IMR-90 (cell line): ENCODE measurements at regions not wholly inside any gene's neighbourhood (a gene's known extent, or its start where the extent isn't known, plus 50 kb on each side); places are given as distances from the start of the nearest gene placed in this dataset.

Experiments
- ATAC-seq: fragments of 200-7000 bp; cut with Tn5 transposase; 2 replicates; pipeline ENCODE4 v1.9.1; 2020; ENCODE audit warnings: low read depth, mild to moderate bottlenecking, moderate library complexity
- BruUV-seq: library from RNA; stranded (reverse); fragments of 400-500 nt; replicated peaks from 2 replicates; lab custom pipeline; 2021; lab: Mats Ljungman, UMichigan
- CTCF ChIA-PET: fragments of 300-600 bp; formaldehyde crosslinking; extraction: SDS; loops from one replicate; lab custom pipeline; 2021; ENCODE audit warnings: antibody characterized with exemption; lab: Yijun Ruan, JAX
- POLR2A ChIA-PET: fragments of 300-600 bp; sonication (Branson Sonifier 250); formaldehyde crosslinking; loops from one replicate; lab custom pipeline; 2022; ENCODE audit warnings: antibody characterized with exemption; ENCODE audit not compliant: unreplicated experiment; lab: Charles Lee
- DNase-seq: peaks from one replicate; pipeline ENCODE4 v3.0.0; 2013
- H2AFZ ChIP-seq: replicated peaks from 2 replicates; pipeline ENCODE3; 2013; ENCODE audit warnings: low read length, mild to moderate bottlenecking; ENCODE audit not compliant: poor library complexity
- H2AK5ac ChIP-seq: 2 replicates; pipeline ENCODE4 v1.6.1; 2013; ENCODE audit warnings: low read depth, low read length, inconsistent platforms
- H2AK9ac ChIP-seq: replicated peaks from 2 replicates; pipeline ENCODE3; 2013; ENCODE audit warnings: mild to moderate bottlenecking, low read depth, low read length, moderate library complexity; ENCODE audit not compliant: poor library complexity
- H2BK120ac ChIP-seq: 2 replicates; pipeline ENCODE4 v1.6.1; 2013; ENCODE audit warnings: low read depth, low read length, inconsistent platforms
- H2BK15ac ChIP-seq: 3 replicates; pipeline ENCODE4 v1.6.1; 2013; ENCODE audit warnings: low read depth, low read length, inconsistent platforms
- H2BK20ac ChIP-seq: 2 replicates; pipeline ENCODE4 v1.6.1; 2013; ENCODE audit warnings: low read depth, mild to moderate bottlenecking, inconsistent platforms, low read length, moderate library complexity
- H2BK5ac ChIP-seq: 2 replicates; pipeline ENCODE4 v1.6.1; 2013; ENCODE audit warnings: mild to moderate bottlenecking, low read depth, low read length, inconsistent platforms; ENCODE audit not compliant: poor library complexity, severe bottlenecking
- H3K14ac ChIP-seq: replicated peaks from 2 replicates; pipeline ENCODE4 v1.6.1; 2013; ENCODE audit warnings: low read depth, low read length, inconsistent platforms
- H3K18ac ChIP-seq: 2 replicates; pipeline ENCODE4 v1.6.1; 2013; ENCODE audit warnings: low read depth, low read length, control low read depth
- H3K23ac ChIP-seq: 2 replicates; pipeline ENCODE4 v1.6.1; 2013; ENCODE audit warnings: low read depth, low read length, inconsistent platforms
- H3K27ac ChIP-seq: 2 replicates; pipeline ENCODE4 v1.5.1; 2013; ENCODE audit warnings: mild to moderate bottlenecking, control low read depth, low read length; ENCODE audit not compliant: insufficient read depth
- H3K27me3 ChIP-seq: 2 replicates; pipeline ENCODE4 v1.6.1; 2013; ENCODE audit warnings: low read length; ENCODE audit not compliant: control insufficient read depth, insufficient read depth
- H3K36me3 ChIP-seq: 2 replicates; pipeline ENCODE4 v1.6.1; 2013; ENCODE audit warnings: low read length, mixed read lengths; ENCODE audit not compliant: control insufficient read depth, insufficient read depth
- H3K4ac ChIP-seq: 2 replicates; pipeline ENCODE4 v1.6.1; 2013; ENCODE audit warnings: low read depth, low read length, inconsistent platforms
- H3K4me1 ChIP-seq: 2 replicates; pipeline ENCODE4 v1.6.1; 2013; ENCODE audit warnings: low read length, mixed read lengths; ENCODE audit not compliant: control insufficient read depth, insufficient read depth
- H3K4me2 ChIP-seq: 2 replicates; pipeline ENCODE4 v1.6.1; 2013; ENCODE audit warnings: low read depth, mild to moderate bottlenecking, control low read depth, low read length, moderate library complexity
- H3K4me3 ChIP-seq: 2 replicates; pipeline ENCODE4 v1.5.1; 2013; ENCODE audit warnings: low read depth, mild to moderate bottlenecking, control low read depth, low read length, moderate library complexity; ENCODE audit not compliant: insufficient read depth
- H3K56ac ChIP-seq: 2 replicates; pipeline ENCODE4 v1.6.1; 2013; ENCODE audit warnings: low read length, inconsistent platforms; ENCODE audit not compliant: insufficient read depth; ENCODE audit errors: extremely low read depth
- H3K79me1 ChIP-seq, 2 experiments: 2 replicates each; pipeline ENCODE4 v1.6.1; 2013; ENCODE audit warnings: low read length in 2 of 2, inconsistent platforms in 1 of 2, low read depth in 1 of 2
- H3K9ac ChIP-seq: 2 replicates; pipeline ENCODE4 v1.6.1; 2013; ENCODE audit warnings: low read depth, low read length, control low read depth
- H3K9me1 ChIP-seq: 2 replicates; pipeline ENCODE4 v1.6.1; 2013; ENCODE audit warnings: low read length, inconsistent platforms; ENCODE audit not compliant: insufficient read depth
- H3K9me3 ChIP-seq: 2 replicates; pipeline ENCODE4 v1.6.1; 2013; ENCODE audit warnings: low read length; ENCODE audit not compliant: control insufficient read depth, insufficient read depth
- H4K20me1 ChIP-seq: 2 replicates; pipeline ENCODE4 v1.6.1; 2013; ENCODE audit warnings: low read length, inconsistent platforms; ENCODE audit not compliant: insufficient read depth
- H4K5ac ChIP-seq: 2 replicates; pipeline ENCODE4 v1.6.1; 2013; ENCODE audit warnings: mild to moderate bottlenecking, low read depth, low read length, control low read depth
- H4K8ac ChIP-seq, 2 experiments: 2 replicates each; pipeline ENCODE4 v1.6.1; 2013; ENCODE audit warnings: low read depth in 2 of 2, low read length in 2 of 2, control low read depth in 1 of 2, inconsistent platforms in 1 of 2
- H4K91ac ChIP-seq: 2 replicates; pipeline ENCODE4 v1.6.1; 2013; ENCODE audit warnings: low read depth, low read length, inconsistent platforms; ENCODE audit not compliant: insufficient read depth
- BHLHE40 ChIP-seq: fragments of 150-350 bp; IDR thresholded peaks from 2 replicates; pipeline ENCODE4 v1.6.1; 2016; ENCODE audit warnings: mild to moderate bottlenecking, low read depth, low read length
- CHD1 ChIP-seq: IDR thresholded peaks from 2 replicates; pipeline ENCODE4 v1.6.1; 2012; ENCODE audit warnings: low read depth, low read length, improper control_type of control experiment
- MAZ ChIP-seq: IDR thresholded peaks from 2 replicates; pipeline ENCODE4 v1.6.1; 2012; ENCODE audit warnings: low read depth, mild to moderate bottlenecking, low read length, improper control_type of control experiment, moderate library complexity, borderline replicate concordance
- NFE2L2 ChIP-seq: fragments of 150-350 bp; IDR thresholded peaks from 2 replicates; pipeline ENCODE4 v1.6.1; 2016; ENCODE audit warnings: low read depth, mild to moderate bottlenecking, low read length
- POLR2A ChIP-seq: IDR thresholded peaks from 2 replicates; pipeline ENCODE4 v1.6.1; 2012; ENCODE audit warnings: mild to moderate bottlenecking, low read depth, low read length
- RAD21 ChIP-seq: IDR thresholded peaks from 2 replicates; pipeline ENCODE4 v1.6.1; 2012; ENCODE audit warnings: low read length, improper control_type of control experiment
- WGBS, 2 experiments: methylation state at CpG; one replicate each; pipeline versions ENCODE4 v1.1.5 to v1.1.7; 2013; ENCODE audit warnings: missing lambda C conversion rate in 2 of 2; ENCODE audit not compliant: insufficient read length in 1 of 2; ENCODE audit errors: extremely low coverage in 2 of 2; 5-methylcytosine and 5-hydroxymethylcytosine counted together
- dilution Hi-C: fragments of 300-500 bp; cut with HindIII; formaldehyde crosslinking; loops from one replicate; pipeline ENCODE4 v1.14.3; 2018; ENCODE audit warnings: low sequenced_read_pairs; ENCODE audit not compliant: unreplicated experiment
- in situ Hi-C: fragments of 300-500 bp; cut with MboI; formaldehyde crosslinking; loops from 3 replicates; pipeline ENCODE4 v1.14.3; 2019; ENCODE audit warnings: low sequenced_read_pairs, inconsistent platforms, mixed read lengths
- intact Hi-C: fragments of 100-400 bp; cut with micrococcal nuclease; formaldehyde crosslinking; loops from 2 replicates; pipeline ENCODE4 v1.10.0; 2022
- TF ChIP-seq, protein P1 (sequence below): fragments of 150-350 bp; IDR thresholded peaks from 2 replicates; pipeline ENCODE4 v1.6.1; 2017; ENCODE audit warnings: mild to moderate bottlenecking, antibody characterized with exemption, low read length, low read depth
- TF ChIP-seq, protein P2 (sequence below): conservative IDR thresholded peaks from 2 replicates; pipeline ENCODE4 v1.5.1; 2012; ENCODE audit warnings: mild to moderate bottlenecking, low read depth, low read length, improper control_type of control experiment

DNA sequence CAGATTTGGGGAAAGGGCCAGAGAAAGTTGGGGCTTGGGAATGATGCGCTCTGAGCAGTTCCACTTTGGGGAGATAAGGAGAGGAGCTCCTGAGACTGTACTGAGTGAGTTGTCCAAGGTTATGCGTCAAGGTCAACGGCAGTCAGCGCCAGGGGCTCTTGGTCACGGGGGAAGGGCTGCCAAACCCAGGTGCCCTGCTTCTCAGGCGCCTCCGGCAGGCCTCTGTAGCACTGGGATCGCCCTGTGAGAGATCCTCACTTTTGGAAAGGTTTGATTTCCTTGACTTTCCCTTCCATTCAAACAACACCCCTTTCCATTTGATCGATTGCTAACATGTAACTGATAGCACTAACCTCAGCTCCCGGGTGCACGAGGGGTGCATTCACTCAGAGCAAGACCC is 136.5 kb upstream of the SOX11 start:
- ChIA-PET POLR2A (no interaction called here), CTCF (no interaction called here)
- 90% methylated on average over 2 of the region's 11 CpGs; no CpG with 5 or more reads in 1 of the 2 experiments for WGBS, 2 experiments
- no peaks in the 10 kb centered on the region for H3K79me1 ChIP-seq
- DNase-seq (no peak), ATAC-seq (no peak)
- dilution Hi-C loops (no loop called here), intact Hi-C loops (no loop called here), in situ Hi-C loops (no loop called here)
- H3K9me1 ChIP-seq = no peaks in the 10 kb centered on the region
- H3K23ac ChIP-seq = no peak overlapping the region
- H3K9ac ChIP-seq = no peak overlapping the region
- H3K9me3 ChIP-seq = peaks cover 4% of the 10 kb centered on the region; the same call in 1 of the 2 replicates
- no peak overlapping the region for H4K5ac ChIP-seq
- no peak overlapping the region for H2BK5ac ChIP-seq
- no peak overlapping the region for H3K14ac ChIP-seq
- H4K8ac ChIP-seq = no peak overlapping the region
- no peak overlapping the region for H3K18ac ChIP-seq
- no TSS peak for BruUV-seq
- H2AFZ ChIP-seq = no peak overlapping the region
- H3K4me2 ChIP-seq = no peak overlapping the region
- H3K4me3 ChIP-seq = no peak overlapping the region
- no peak overlapping the region for H2BK15ac ChIP-seq
- H3K4me1 ChIP-seq = no peaks in the 10 kb centered on the region
- TF ChIP-seq, protein P1, sequence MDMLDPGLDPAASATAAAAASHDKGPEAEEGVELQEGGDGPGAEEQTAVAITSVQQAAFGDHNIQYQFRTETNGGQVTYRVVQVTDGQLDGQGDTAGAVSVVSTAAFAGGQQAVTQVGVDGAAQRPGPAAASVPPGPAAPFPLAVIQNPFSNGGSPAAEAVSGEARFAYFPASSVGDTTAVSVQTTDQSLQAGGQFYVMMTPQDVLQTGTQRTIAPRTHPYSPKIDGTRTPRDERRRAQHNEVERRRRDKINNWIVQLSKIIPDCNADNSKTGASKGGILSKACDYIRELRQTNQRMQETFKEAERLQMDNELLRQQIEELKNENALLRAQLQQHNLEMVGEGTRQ = no peak
- TF ChIP-seq, protein P2, sequence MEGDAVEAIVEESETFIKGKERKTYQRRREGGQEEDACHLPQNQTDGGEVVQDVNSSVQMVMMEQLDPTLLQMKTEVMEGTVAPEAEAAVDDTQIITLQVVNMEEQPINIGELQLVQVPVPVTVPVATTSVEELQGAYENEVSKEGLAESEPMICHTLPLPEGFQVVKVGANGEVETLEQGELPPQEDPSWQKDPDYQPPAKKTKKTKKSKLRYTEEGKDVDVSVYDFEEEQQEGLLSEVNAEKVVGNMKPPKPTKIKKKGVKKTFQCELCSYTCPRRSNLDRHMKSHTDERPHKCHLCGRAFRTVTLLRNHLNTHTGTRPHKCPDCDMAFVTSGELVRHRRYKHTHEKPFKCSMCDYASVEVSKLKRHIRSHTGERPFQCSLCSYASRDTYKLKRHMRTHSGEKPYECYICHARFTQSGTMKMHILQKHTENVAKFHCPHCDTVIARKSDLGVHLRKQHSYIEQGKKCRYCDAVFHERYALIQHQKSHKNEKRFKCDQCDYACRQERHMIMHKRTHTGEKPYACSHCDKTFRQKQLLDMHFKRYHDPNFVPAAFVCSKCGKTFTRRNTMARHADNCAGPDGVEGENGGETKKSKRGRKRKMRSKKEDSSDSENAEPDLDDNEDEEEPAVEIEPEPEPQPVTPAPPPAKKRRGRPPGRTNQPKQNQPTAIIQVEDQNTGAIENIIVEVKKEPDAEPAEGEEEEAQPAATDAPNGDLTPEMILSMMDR = no peak
- no peak for TF ChIP-seq POLR2A
- no peak for TF ChIP-seq CHD1
- TF ChIP-seq MAZ = no peak
- no peak for TF ChIP-seq BHLHE40
- no peak for TF ChIP-seq RAD21
- no peak for TF ChIP-seq NFE2L2
- H3K4ac ChIP-seq = no peak overlapping the region
- no peak overlapping the region for H2BK120ac ChIP-seq
- H4K91ac ChIP-seq = no peak overlapping the region
- H2AK5ac ChIP-seq = no peak overlapping the region
- H3K27ac ChIP-seq = no peak overlapping the region
- no peak overlapping the region for H2AK9ac ChIP-seq
- no peaks in the 10 kb centered on the region for H3K36me3 ChIP-seq
- no peaks in the 10 kb centered on the region for H4K20me1 ChIP-seq
- H3K27me3 ChIP-seq = no peaks in the 10 kb centered on the region; the same call in 1 of the 2 replicates
- H3K56ac ChIP-seq = no peak overlapping the region
- no peak overlapping the region for H2BK20ac ChIP-seq
